Esophagus squamous epithelium (tissue), 5 donors: ENCODE measurements at regions not wholly inside any gene's neighbourhood (a gene's known extent, or its start where the extent isn't known, plus 50 kb on each side); places are given as distances from the start of the nearest gene placed in this dataset.
"Not testable (repeated sequence)": the region's sequence is repeated elsewhere in the genome, so short reads cannot be mapped to it uniquely, and the experiment has no call there.

ENCODE experiments used
- DNase-seq: peaks from one replicate; lab custom pipeline; 2025; lab: John Stamatoyannopoulos, UW
- H3K27ac ChIP-seq, 4 donors: fragments of 200-600 bp; sonication (generic); one replicate each; pipeline ENCODE4 v1.5.1; 2016 to 2019; ENCODE audit warnings: mild to moderate bottlenecking in 1 of 4
- H3K27me3 ChIP-seq, 4 donors: fragments of 200-600 bp; sonication (generic); 1 replicate in 3 of 4; 2 replicates in 1 of 4; pipeline versions ENCODE4 v1.5.1 to v1.6.0; 2017 to 2021; ENCODE audit warnings: antibody characterized with exemption in 1 of 4
- H3K36me3 ChIP-seq, 3 donors: fragments of 200-600 bp; sonication (generic); one replicate each; pipeline ENCODE4 v1.5.1; 2016 to 2019
- H3K4me1 ChIP-seq, 3 donors: fragments of 200-600 bp; sonication (generic); one replicate each; pipeline ENCODE4 v1.5.1; 2017 to 2019
- H3K4me3 ChIP-seq, 4 donors: fragments of 200-600 bp; sonication (generic); 1 replicate in 3 of 4; 2 replicates in 1 of 4; pipeline ENCODE4 v1.5.1; 2016 to 2019; ENCODE audit warnings: mild to moderate bottlenecking in 2 of 4, moderate library complexity in 1 of 4
- H3K9me3 ChIP-seq, 3 donors: fragments of 200-600 bp; sonication (generic); one replicate each; pipeline ENCODE4 v1.5.1; 2016 to 2019
- POLR2A ChIP-seq, 4 donors: fragments of 450-650 bp; IDR thresholded peaks; one replicate each; pipeline ENCODE4 v1.6.1; 2017; ENCODE audit warnings: antibody characterized with exemption in 4 of 4, mild to moderate bottlenecking in 4 of 4, moderate library complexity in 3 of 4
- WGBS, 2 donors: methylation state at CpG; one replicate each; pipeline ENCODE4 v1.1.5; 2018; 5-methylcytosine and 5-hydroxymethylcytosine counted together
- intact Hi-C: fragments of 100-400 bp; cut with DNase I; formaldehyde crosslinking; loops from one replicate; pipeline ENCODE4 v1.15.0; 2022
- TF ChIP-seq, protein P1 (sequence below), 6 experiments: fragments of 450-650 bp in 4 of 6; fragments of 200-600 bp in 2 of 6; sonication (generic) in 2 of 6; IDR thresholded peaks; one replicate each; pipeline ENCODE4 v1.5.1; 2016 to 2019; ENCODE audit warnings: antibody characterized with exemption in 6 of 6, mild to moderate bottlenecking in 4 of 6, moderate library complexity in 4 of 6
- donor health status: DM: yes; HTN: yes; CAD: no.

DNA sequence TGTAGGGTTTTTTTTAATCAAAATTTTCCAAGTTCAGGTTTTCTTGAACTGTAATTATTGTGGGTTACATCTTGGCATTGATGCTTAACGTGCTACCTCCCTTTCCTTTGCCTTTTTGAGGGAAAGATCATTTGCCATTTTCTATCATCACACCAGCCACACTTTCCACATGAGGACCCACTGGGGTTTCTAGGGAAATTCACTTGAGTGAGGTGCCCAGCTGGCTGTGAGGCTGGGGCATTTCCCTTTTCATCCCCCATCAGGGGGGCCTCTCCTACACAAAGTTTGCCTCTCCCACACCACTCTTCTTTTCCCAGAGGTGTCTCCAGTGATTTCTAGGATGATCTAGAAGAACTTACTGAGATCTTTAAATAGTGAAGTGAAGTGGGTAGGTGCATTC lies 335.7 kb downstream of the BMP4 start:
- Histone ChIP-seq H3K4me1 (peaks cover 0 to 3% (median 0%) of the 10 kb centered on the region in 3 donors), H3K4me3 (no peak overlapping the region), H3K9me3 (no peaks in the 10 kb centered on the region), H3K27me3 (no peaks in the 10 kb centered on the region), H3K27ac (no peak overlapping the region), H3K36me3 (no peaks in the 10 kb centered on the region)
- TF ChIP-seq POLR2A (IDR thresholded peaks at IDR 0.05) = no peak
- TF ChIP-seq, protein P1, sequence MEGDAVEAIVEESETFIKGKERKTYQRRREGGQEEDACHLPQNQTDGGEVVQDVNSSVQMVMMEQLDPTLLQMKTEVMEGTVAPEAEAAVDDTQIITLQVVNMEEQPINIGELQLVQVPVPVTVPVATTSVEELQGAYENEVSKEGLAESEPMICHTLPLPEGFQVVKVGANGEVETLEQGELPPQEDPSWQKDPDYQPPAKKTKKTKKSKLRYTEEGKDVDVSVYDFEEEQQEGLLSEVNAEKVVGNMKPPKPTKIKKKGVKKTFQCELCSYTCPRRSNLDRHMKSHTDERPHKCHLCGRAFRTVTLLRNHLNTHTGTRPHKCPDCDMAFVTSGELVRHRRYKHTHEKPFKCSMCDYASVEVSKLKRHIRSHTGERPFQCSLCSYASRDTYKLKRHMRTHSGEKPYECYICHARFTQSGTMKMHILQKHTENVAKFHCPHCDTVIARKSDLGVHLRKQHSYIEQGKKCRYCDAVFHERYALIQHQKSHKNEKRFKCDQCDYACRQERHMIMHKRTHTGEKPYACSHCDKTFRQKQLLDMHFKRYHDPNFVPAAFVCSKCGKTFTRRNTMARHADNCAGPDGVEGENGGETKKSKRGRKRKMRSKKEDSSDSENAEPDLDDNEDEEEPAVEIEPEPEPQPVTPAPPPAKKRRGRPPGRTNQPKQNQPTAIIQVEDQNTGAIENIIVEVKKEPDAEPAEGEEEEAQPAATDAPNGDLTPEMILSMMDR (IDR thresholded peaks at IDR 0.05) = no peak
- intact Hi-C loops = no loop called here
- no peak for DNase-seq
- WGBS, 2 donors = 65 to 83% methylated on average over 1 of the region's 1 CpG

DNA sequence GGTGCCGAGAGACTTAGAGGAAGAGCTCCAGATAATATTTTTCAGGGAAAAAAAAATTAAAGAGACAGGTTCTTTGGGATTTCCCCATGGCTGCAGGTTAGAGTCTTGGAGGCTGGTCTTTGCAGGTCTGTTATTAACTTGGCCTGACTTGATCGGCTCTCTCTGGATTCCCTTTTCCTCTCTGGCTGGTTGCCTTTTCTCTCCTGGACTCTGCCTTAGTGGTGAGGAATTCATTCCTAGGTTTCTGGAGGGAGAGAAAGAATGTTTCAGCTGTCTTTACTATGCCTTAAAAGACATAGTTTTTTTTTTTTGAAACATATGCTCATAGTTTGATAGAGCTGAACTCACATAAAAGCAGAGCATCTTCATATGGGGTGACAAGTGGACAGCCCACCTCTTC lies 336.3 kb downstream of the BMP4 start:
- Histone ChIP-seq H3K27me3 (no peaks in the 10 kb centered on the region), H3K9me3 (no peaks in the 10 kb centered on the region), H3K36me3 (no peaks in the 10 kb centered on the region), H3K27ac (no peak overlapping the region), H3K4me3 (no peak overlapping the region), H3K4me1 (peaks cover 0 to 3% (median under 1%) of the 10 kb centered on the region in 3 donors)
- WGBS, 2 donors = 10 to 55% methylated on average over 2 of the region's 2 CpGs
- DNase-seq = no peak
- intact Hi-C loops = no loop called here
- TF ChIP-seq POLR2A (IDR thresholded peaks at IDR 0.05) = no peak
- TF ChIP-seq, protein P1 (IDR thresholded peaks at IDR 0.05) = no peak

DNA sequence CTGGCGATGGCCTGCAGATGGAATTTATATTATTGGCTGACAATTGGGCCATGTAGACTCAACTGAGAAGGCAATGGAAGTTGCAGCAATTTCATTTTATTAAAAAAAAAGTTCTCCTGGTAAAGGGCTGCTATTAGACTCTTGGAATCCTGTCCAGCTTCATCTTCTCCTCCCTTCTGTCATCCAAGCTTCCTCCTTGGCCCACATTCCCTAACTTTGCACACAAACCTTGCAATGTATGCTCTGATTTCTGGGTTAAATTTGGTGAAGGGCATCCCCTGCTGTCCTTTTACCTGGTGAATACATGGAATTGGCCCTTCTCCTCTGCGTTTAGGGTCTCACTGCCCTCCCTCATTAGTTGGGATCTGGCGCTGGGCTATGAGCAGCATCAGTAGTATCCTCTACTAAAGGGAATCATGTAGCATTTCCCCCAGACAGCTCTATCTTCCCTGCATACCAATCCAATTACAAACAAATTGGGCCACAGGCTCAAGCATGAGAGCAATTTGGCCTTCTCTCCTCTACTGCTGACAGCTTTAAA lies 336.9 kb downstream of the BMP4 start:
- intact Hi-C loops = no loop called here
- peaks cover 0 to 6% (median 3%) of the 10 kb centered on the region in 3 donors for H3K4me1 ChIP-seq
- H3K27ac ChIP-seq = no peak overlapping the region
- WGBS, 2 donors = 51 to 88% methylated on average over 3 of the region's 3 CpGs
- no peaks in the 10 kb centered on the region for H3K27me3 ChIP-seq
- TF ChIP-seq, protein P1 (IDR thresholded peaks at IDR 0.05) = no peak
- TF ChIP-seq POLR2A (IDR thresholded peaks at IDR 0.05) = no peak
- no peak for DNase-seq
- H3K9me3 ChIP-seq = no peaks in the 10 kb centered on the region
- H3K36me3 ChIP-seq = no peaks in the 10 kb centered on the region
- H3K4me3 ChIP-seq = no peak overlapping the region

DNA sequence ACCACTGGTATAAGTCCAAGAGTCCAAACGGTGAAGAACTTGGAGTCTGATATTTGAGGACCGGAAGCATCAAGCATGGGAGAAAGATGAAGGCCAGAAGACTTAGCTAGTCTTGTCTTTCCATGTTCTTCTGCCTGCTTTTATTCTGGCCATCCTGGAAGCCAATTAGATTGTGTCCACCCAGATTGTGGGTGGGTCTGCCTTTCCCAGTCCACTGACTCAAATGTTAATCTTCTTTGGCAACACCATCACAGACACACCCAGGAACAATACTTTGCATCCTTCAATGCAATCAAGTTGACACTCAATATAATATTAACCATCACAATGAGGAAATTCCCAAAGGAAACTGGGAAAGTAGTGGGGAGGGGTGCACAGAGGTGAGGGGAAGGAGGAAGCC lies 340.1 kb downstream of the BMP4 start:
- H3K9me3 ChIP-seq, H3K27ac ChIP-seq, H3K4me3 ChIP-seq, DNase-seq, H3K36me3 ChIP-seq, intact Hi-C loops, H3K27me3 ChIP-seq: not testable (repeated sequence)
- 81 to 83% methylated on average over 2 of the region's 2 CpGs for WGBS, 2 donors
- peaks cover 0 to 24% (median 3%) of the 10 kb centered on the region in 3 donors for H3K4me1 ChIP-seq

DNA sequence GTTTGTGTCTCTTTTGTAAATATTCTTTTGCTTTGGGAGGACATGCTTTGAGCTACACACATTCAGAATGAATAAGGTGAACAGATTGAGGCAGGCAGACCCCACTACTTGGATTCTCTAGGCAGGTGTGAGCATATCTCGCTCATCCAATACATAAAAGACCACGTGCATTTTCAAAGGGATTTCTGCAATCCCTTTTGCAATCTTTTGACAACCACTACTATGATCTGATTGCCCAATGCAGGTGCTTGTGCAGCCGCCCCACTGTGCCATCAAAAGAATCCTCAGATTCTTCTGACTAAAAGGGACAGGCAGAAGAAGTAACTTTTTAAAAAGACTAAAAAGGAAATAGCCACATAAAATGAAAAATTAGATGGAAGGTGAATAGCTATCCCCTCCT lies 341.4 kb downstream of the BMP4 start:
- 37 to 80% methylated on average over 3 of the region's 3 CpGs for WGBS, 2 donors
- Histone ChIP-seq H3K9me3 (no peaks in the 10 kb centered on the region), H3K36me3 (no peaks in the 10 kb centered on the region), H3K4me3 (no peak overlapping the region), H3K4me1 (peaks cover 0 to 24% (median 3%) of the 10 kb centered on the region in 3 donors), H3K27ac (no peak overlapping the region), H3K27me3 (no peaks in the 10 kb centered on the region)
- no peak for DNase-seq
- intact Hi-C loops = no loop called here
- TF ChIP-seq POLR2A (IDR thresholded peaks at IDR 0.05) = no peak
- TF ChIP-seq, protein P1 (IDR thresholded peaks at IDR 0.05) = no peak
